ENCODE measurements at regions not wholly inside any gene's neighbourhood (a gene's known extent, or its start where the extent isn't known, plus 50 kb on each side); places are given as distances from the start of the nearest gene placed in this dataset.

GRCh38 chr1:240020871-240021270 is 70.8 kb upstream of the FMN2 start:
- DNase-seq (ENCODE audit: extremely low spot score) = no peak
- no peak for TF ChIP-seq CTCF (IDR thresholded peaks at IDR 0.05; ENCODE audit: control extremely low read depth, extremely low read depth, low read depth, missing control alignments)
- POLR2A ChIA-PET = no interaction called here
- CTCF ChIA-PET = no interaction called here

GRCh38 chr1:240021709-240022108 is 70.0 kb upstream of the FMN2 start:
- ChIA-PET POLR2A (no interaction called here), CTCF (no interaction called here)
- no peak for TF ChIP-seq CTCF (IDR thresholded peaks at IDR 0.05; ENCODE audit: control extremely low read depth, extremely low read depth, low read depth, missing control alignments)

GRCh38 chr1:240027059-240027462 is 64.6 kb upstream of the FMN2 start:
- peak; percentile 23 for DNase-seq (ENCODE audit: extremely low spot score)
- ChIA-PET CTCF (interaction anchor here (0.6 to 3.3 kb wide), 7 partner anchors 10 to 162 kb away, joined by 3 to 20 read pairs (median 3); no protein-coding TSS in a partner anchor), POLR2A (no interaction called here)
- TF ChIP-seq CTCF (IDR thresholded peaks at IDR 0.05; ENCODE audit: control extremely low read depth, extremely low read depth, low read depth, missing control alignments) = peak; percentile 55

More at GRCh38 chr1:240021709-240022108, 70.0 kb upstream of the FMN2 start:
- no peak for DNase-seq (ENCODE audit: extremely low spot score)

- TF ChIP-seq CTCF (IDR thresholded peaks at IDR 0.05; ENCODE audit: control extremely low read depth, extremely low read depth, low read depth, missing control alignments) = no peak
- DNase-seq (ENCODE audit: extremely low spot score) = no peak
- ChIA-PET CTCF (interaction anchor here (1.0 to 3.3 kb wide), 3 partner anchors 25 to 121 kb away, joined by 3 to 20 read pairs (median 3); no protein-coding TSS in a partner anchor), POLR2A (no interaction called here)
Observed at GRCh38 chr1:240029418-240029817, 62.3 kb upstream of the FMN2 start.

- no peak for DNase-seq (ENCODE audit: extremely low spot score)
- TF ChIP-seq CTCF (IDR thresholded peaks at IDR 0.05; ENCODE audit: control extremely low read depth, extremely low read depth, low read depth, missing control alignments) = no peak
- POLR2A ChIA-PET = no interaction called here
- CTCF ChIA-PET = no interaction called here
Observed at GRCh38 chr1:240030236-240030635, 61.4 kb upstream of the FMN2 start.

- ChIA-PET CTCF (interaction anchor here (1.3 kb wide), 1 partner anchor 119 kb away, joined by 3 read pairs; no protein-coding TSS in a partner anchor), POLR2A (no interaction called here)
- no peak for DNase-seq (ENCODE audit: extremely low spot score)
- TF ChIP-seq CTCF (IDR thresholded peaks at IDR 0.05; ENCODE audit: control extremely low read depth, extremely low read depth, low read depth, missing control alignments) = no peak
Observed at GRCh38 chr1:240031009-240031408, 60.7 kb upstream of the FMN2 start.

GRCh38 chr1:240031414-240031813 is 60.3 kb upstream of the FMN2 start:
- ChIA-PET POLR2A (no interaction called here), CTCF (interaction anchor here (1.3 kb wide), 1 partner anchor 118 kb away, joined by 3 read pairs; no protein-coding TSS in a partner anchor)
- TF ChIP-seq CTCF (IDR thresholded peaks at IDR 0.05; ENCODE audit: control extremely low read depth, extremely low read depth, low read depth, missing control alignments) = no peak
- DNase-seq (ENCODE audit: extremely low spot score) = no peak

All from GM10248 (cell line).